Neural cell (in vitro differentiated cells): ENCODE measurements at regions not wholly inside any gene's neighbourhood (a gene's known extent, or its start where the extent isn't known, plus 50 kb on each side); places are given as distances from the start of the nearest gene placed in this dataset.
"Not testable (repeated sequence)": the region's sequence is repeated elsewhere in the genome, so short reads cannot be mapped to it uniquely, and the experiment has no call there.

ENCODE experiments used
- H2AFZ ChIP-seq: fragments of 200-600, 300-800 bp; sonication (generic), shearing (Covaris generic); 2 replicates; pipeline ENCODE4 v1.6.0; 2014; ENCODE audit warnings: low read depth, mild to moderate bottlenecking, antibody characterized with exemption, low read length, moderate library complexity
- H3F3A ChIP-seq: fragments of 200-600 bp; shearing (Covaris generic); 2 replicates; pipeline ENCODE4 v1.6.1; 2016; ENCODE audit warnings: mild to moderate bottlenecking, moderate library complexity, mixed read lengths, antibody characterized with exemption, low read length; ENCODE audit not compliant: insufficient read depth, poor library complexity, severe bottlenecking
- H3K27ac ChIP-seq: fragments of 200-600, 300-800 bp; sonication (generic), shearing (Covaris generic); 2 replicates; pipeline ENCODE4 v1.5.1; 2014; ENCODE audit warnings: mild to moderate bottlenecking, low read length, moderate library complexity
- H3K27me3 ChIP-seq: fragments of 300-800, 200-600 bp; sonication (generic), shearing (Covaris generic); 2 replicates; pipeline ENCODE4 v1.6.0; 2014; ENCODE audit warnings: mild to moderate bottlenecking, low read depth, low read length, moderate library complexity; ENCODE audit not compliant: insufficient read depth
- H3K36me3 ChIP-seq: fragments of 300-800, 200-600 bp; sonication (generic), shearing (Covaris generic); 2 replicates; pipeline ENCODE4 v1.5.1; 2014; ENCODE audit warnings: mild to moderate bottlenecking, antibody characterized with exemption, low read length, moderate library complexity; ENCODE audit not compliant: insufficient read depth
- H3K4me2 ChIP-seq: fragments of 300-800, 200-600 bp; sonication (generic), shearing (Covaris generic); 2 replicates; pipeline ENCODE4 v1.6.0; 2014; ENCODE audit warnings: mild to moderate bottlenecking, low read length
- H3K4me3 ChIP-seq: fragments of 300-800, 200-600 bp; sonication (generic), shearing (Covaris generic); 2 replicates; pipeline ENCODE4 v1.5.1; 2014; ENCODE audit warnings: mild to moderate bottlenecking, low read length, moderate library complexity
- H3K79me2 ChIP-seq: fragments of 200-600 bp; shearing (Covaris generic); replicated peaks from 2 replicates; pipeline ENCODE4 v1.6.0; 2014; ENCODE audit warnings: mild to moderate bottlenecking, low read length, moderate library complexity; ENCODE audit not compliant: insufficient read depth
- H3K9ac ChIP-seq: fragments of 300-800, 200-600 bp; sonication (generic), shearing (Covaris generic); 2 replicates; pipeline ENCODE4 v1.6.1; 2016; ENCODE audit warnings: mild to moderate bottlenecking, low read length, mixed read lengths
- H3K9me2 ChIP-seq: fragments of 200-600 bp; shearing (Covaris generic); 2 replicates; pipeline ENCODE4 v1.6.1; 2016; ENCODE audit warnings: mild to moderate bottlenecking, low read length, mixed read lengths; ENCODE audit not compliant: insufficient read depth
- H3K9me3 ChIP-seq: fragments of 200-600, 300-800 bp; sonication (generic), shearing (Covaris generic); 2 replicates; pipeline ENCODE4 v1.6.1; 2016; ENCODE audit warnings: mild to moderate bottlenecking, mixed run types, low read length, moderate library complexity, mixed read lengths
- H4K20me1 ChIP-seq: fragments of 200-600 bp; shearing (Covaris generic); 2 replicates; pipeline ENCODE4 v1.6.1; 2016; ENCODE audit warnings: mild to moderate bottlenecking, mixed run types; ENCODE audit not compliant: insufficient read depth
- CTCF ChIP-seq: fragments of 450-650 bp; IDR thresholded peaks from 2 replicates; pipeline ENCODE4 v1.5.1; 2014; ENCODE audit warnings: antibody characterized with exemption, mild to moderate bottlenecking, moderate library complexity; ENCODE audit not compliant: poor library complexity, severe bottlenecking
- EP300 ChIP-seq: fragments of 450-650 bp; conservative IDR thresholded peaks from 2 replicates; pipeline ENCODE4 v1.6.1; 2014; ENCODE audit warnings: antibody characterized with exemption, mild to moderate bottlenecking, moderate library complexity; ENCODE audit not compliant: poor library complexity, severe bottlenecking
- EZH2 ChIP-seq: fragments of 200-600, 300-800 bp; shearing (Covaris generic), sonication (generic); IDR thresholded peaks from 2 replicates; pipeline ENCODE4 v1.6.1; 2014; ENCODE audit warnings: antibody characterized with exemption, low read length, borderline replicate concordance, mild to moderate bottlenecking; ENCODE audit not compliant: insufficient read depth, poor library complexity, severe bottlenecking
- POLR2AphosphoS5 ChIP-seq: IDR thresholded peaks from 2 replicates; pipeline ENCODE4 v1.6.1; 2012
- RAD21 ChIP-seq: fragments of 450-650 bp; conservative IDR thresholded peaks from 2 replicates; pipeline ENCODE4 v1.6.1; 2014; ENCODE audit warnings: antibody characterized with exemption, mild to moderate bottlenecking, moderate library complexity
- REST ChIP-seq: IDR thresholded peaks from 2 replicates; pipeline ENCODE4 v1.6.1; 2012; ENCODE audit warnings: borderline replicate concordance
- SMC3 ChIP-seq: fragments of 450-650 bp; conservative IDR thresholded peaks from 2 replicates; pipeline ENCODE4 v1.6.1; 2014; ENCODE audit warnings: antibody characterized with exemption, mild to moderate bottlenecking, moderate library complexity; ENCODE audit not compliant: poor library complexity
- TAF1 ChIP-seq: IDR thresholded peaks from 2 replicates; pipeline ENCODE4 v1.6.1; 2012; ENCODE audit warnings: low read depth

- no peak for TF ChIP-seq REST
- TF ChIP-seq EZH2 = no peak
- no peak for TF ChIP-seq TAF1
- Histone ChIP-seq H3K27ac (no peak overlapping the region), H3K36me3 (no peaks in the 10 kb centered on the region), H3K9me3 (no peaks in the 10 kb centered on the region), H3K4me3 (no peak overlapping the region), H3K27me3 (no peaks in the 10 kb centered on the region), H3K79me2 (no peaks in the 10 kb centered on the region), H3K9ac (no peak overlapping the region), H3K4me2 (no peak overlapping the region), H3F3A (no peaks in the 10 kb centered on the region), H2AFZ (no peak overlapping the region), H3K9me2 (no peaks in the 10 kb centered on the region), H4K20me1 (no peaks in the 10 kb centered on the region)
Observed at GRCh38 chr6:15887491-15888461, 224.9 kb upstream of the DTNBP1 start.

DNA sequence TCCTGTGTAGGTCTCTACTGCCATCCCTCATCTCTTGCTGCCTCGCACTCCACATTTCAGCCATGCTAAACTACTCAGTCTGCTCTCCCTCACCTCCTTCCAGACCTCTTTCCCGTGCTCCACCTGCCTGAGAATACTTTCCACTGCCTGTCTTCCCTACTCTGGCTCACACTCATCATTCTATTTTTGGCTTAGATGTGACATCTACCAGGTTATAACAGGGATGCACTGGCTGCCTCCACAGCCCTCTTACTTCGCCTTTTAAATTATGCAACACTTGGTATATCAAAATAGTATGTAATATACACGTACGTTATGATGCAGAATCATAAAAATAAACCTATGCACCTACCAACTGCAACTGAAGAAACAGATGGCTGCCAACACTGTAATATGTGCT is 222.8 kb upstream of the DTNBP1 start:
- Histone ChIP-seq H3K4me3 (no peak overlapping the region), H3K27ac (no peak overlapping the region), H3K79me2 (no peaks in the 10 kb centered on the region), H3K4me2 (no peak overlapping the region), H2AFZ (no peak overlapping the region), H3K27me3 (no peaks in the 10 kb centered on the region), H3F3A (no peaks in the 10 kb centered on the region), H3K9me2 (no peaks in the 10 kb centered on the region), H3K9ac (no peak overlapping the region), H4K20me1 (no peaks in the 10 kb centered on the region), H3K9me3 (no peaks in the 10 kb centered on the region), H3K36me3 (no peaks in the 10 kb centered on the region)
- no peak for TF ChIP-seq SMC3
- TF ChIP-seq EZH2 = no peak

DNA sequence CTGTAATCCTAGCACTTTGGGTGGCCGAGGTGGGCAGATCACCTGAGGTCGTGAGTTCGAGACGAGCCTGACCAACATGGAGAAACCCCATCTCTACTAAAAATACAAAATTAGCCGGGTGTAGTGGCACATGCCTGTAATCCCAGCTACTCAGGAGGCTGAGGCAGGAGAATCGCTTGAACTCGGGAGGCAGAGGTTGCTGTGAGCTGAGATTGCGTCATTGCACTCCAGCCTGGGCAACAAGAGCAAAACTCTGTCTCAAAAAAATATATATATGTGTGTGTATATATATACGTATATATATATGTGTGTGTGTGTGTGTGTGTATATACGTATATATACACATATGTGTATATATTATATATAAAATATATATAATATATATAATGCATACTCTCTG is 220.8 kb upstream of the DTNBP1 start:
- not testable (repeated sequence) for H3K4me3 ChIP-seq, H3K9me3 ChIP-seq, H3K27me3 ChIP-seq, H3K79me2 ChIP-seq, H3K27ac ChIP-seq, H3K9ac ChIP-seq, H3K9me2 ChIP-seq, H4K20me1 ChIP-seq, H3K4me2 ChIP-seq, H3F3A ChIP-seq, H3K36me3 ChIP-seq, H2AFZ ChIP-seq

- Histone ChIP-seq H3K9ac (no peak overlapping the region), H3K27me3 (no peaks in the 10 kb centered on the region), H3K79me2 (no peaks in the 10 kb centered on the region), H3K27ac (no peak overlapping the region), H3K9me3 (no peaks in the 10 kb centered on the region), H4K20me1 (no peaks in the 10 kb centered on the region), H3F3A (no peaks in the 10 kb centered on the region), H3K4me3 (no peak overlapping the region), H3K36me3 (no peaks in the 10 kb centered on the region), H2AFZ (no peak overlapping the region), H3K9me2 (no peaks in the 10 kb centered on the region), H3K4me2 (no peak overlapping the region)
- TF ChIP-seq REST = no peak
- no peak for TF ChIP-seq SMC3
- TF ChIP-seq RAD21 = no peak
- TF ChIP-seq EP300 = no peak
- TF ChIP-seq POLR2AphosphoS5 = no peak
- TF ChIP-seq EZH2 = no peak
- no peak for TF ChIP-seq CTCF
Observed at GRCh38 chr6:15882915-15883314, 220.1 kb upstream of the DTNBP1 start.
